ENCODE measurements at regions not wholly inside any gene's neighbourhood (a gene's known extent, or its start where the extent isn't known, plus 50 kb on each side); places are given as distances from the start of the nearest gene placed in this dataset.

DNA sequence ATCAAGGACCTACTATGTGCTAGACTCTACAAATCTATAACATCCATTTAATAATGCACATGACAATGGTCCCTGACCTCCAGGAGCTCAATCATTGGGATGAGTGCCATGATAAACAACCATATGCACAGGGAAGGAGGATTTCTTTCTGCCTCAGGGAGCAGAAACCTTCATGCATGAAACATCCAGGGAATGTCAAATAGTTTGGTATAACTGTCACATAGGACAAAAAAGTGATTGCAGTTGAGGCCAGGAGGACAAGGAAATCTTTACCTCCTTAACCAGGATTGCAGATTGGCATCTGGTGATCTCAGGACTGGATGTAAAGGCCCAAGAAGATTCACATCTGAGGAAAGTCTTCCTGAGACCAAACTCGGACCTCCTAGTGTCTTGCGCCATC lies 993.1 kb downstream of the KCNMA1 start:
- no peak overlapping the region for H3K27ac ChIP-seq (ENCODE audit: extremely low read depth, low read depth, low read length)
- WGBS (ENCODE audit: insufficient coverage, low coverage, missing lambda C conversion rate) = 0% methylated on average over 2 of the region's 2 CpGs
- FAIRE-seq = no peak
- H3K27me3 ChIP-seq (ENCODE audit: control insufficient read depth in 2 of 2, insufficient read depth in 2 of 2, low read length in 2 of 2) = no peaks in the 10 kb centered on the region
- no peaks in the 10 kb centered on the region for H4K20me1 ChIP-seq (replicated peaks; ENCODE audit: control insufficient read depth, insufficient read depth, low read length)
- H2AFZ ChIP-seq (ENCODE audit: low read depth, low read length) = no peak overlapping the region
- no peak overlapping the region for H3K9ac ChIP-seq (ENCODE audit: insufficient read depth in 1 of 2, low read depth in 2 of 2, low read length in 2 of 2)
- H3K9me3 ChIP-seq (replicated peaks; ENCODE audit: control insufficient read depth, insufficient read depth, low read depth, low read length) = no peaks in the 10 kb centered on the region; the same call in 1 of the 2 replicates
- H3K9me1 ChIP-seq (ENCODE audit: control insufficient read depth, insufficient read depth, low read length) = no peaks in the 10 kb centered on the region
- no peak for DNase-seq (ENCODE audit: extremely low read depth in 1 of 4, low spot score in 3 of 4)
- H3K36me3 ChIP-seq (ENCODE audit: control insufficient read depth, insufficient read depth, low read length) = no peaks in the 10 kb centered on the region
- no peak overlapping the region for H3K4me3 ChIP-seq
- in situ Hi-C loops (cut with MboI) = no loop called here
- H3K4me2 ChIP-seq (ENCODE audit: insufficient read depth, low read length) = no peak overlapping the region
- ChIA-PET CTCF (ENCODE audit: low intra/inter-chr PET ratio) (no interaction called here), POLR2A (no interaction called here)
- BruUV-seq (replicated peaks) = no TSS peak
- no peaks in the 10 kb centered on the region for H3K79me2 ChIP-seq (ENCODE audit: control insufficient read depth, insufficient read depth, low read length)
- H3K4me1 ChIP-seq (replicated peaks in 1 of 2; ENCODE audit: control insufficient read depth in 2 of 2, insufficient read depth in 2 of 2, low read length in 2 of 2) = no peaks in the 10 kb centered on the region
- TF ChIP-seq ZNF140 (CRISPR knock-in tag; IDR thresholded peaks at IDR 0.05) = no peak
- no peak for TF ChIP-seq ADNP (tag; IDR thresholded peaks at IDR 0.05)
- TF ChIP-seq ZNF354B (CRISPR knock-in tag; IDR thresholded peaks at IDR 0.05) = no peak
- TF ChIP-seq, protein P1, sequence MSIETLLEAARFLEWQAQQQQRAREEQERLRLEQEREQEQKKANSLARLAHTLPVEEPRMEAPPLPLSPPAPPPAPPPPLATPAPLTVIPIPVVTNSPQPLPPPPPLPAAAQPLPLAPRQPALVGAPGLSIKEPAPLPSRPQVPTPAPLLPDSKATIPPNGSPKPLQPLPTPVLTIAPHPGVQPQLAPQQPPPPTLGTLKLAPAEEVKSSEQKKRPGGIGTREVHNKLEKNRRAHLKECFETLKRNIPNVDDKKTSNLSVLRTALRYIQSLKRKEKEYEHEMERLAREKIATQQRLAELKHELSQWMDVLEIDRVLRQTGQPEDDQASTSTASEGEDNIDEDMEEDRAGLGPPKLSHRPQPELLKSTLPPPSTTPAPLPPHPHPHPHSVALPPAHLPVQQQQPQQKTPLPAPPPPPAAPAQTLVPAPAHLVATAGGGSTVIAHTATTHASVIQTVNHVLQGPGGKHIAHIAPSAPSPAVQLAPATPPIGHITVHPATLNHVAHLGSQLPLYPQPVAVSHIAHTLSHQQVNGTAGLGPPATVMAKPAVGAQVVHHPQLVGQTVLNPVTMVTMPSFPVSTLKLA (conservative IDR thresholded peaks at IDR 0.05) = no peak
- TF ChIP-seq, protein P2, sequence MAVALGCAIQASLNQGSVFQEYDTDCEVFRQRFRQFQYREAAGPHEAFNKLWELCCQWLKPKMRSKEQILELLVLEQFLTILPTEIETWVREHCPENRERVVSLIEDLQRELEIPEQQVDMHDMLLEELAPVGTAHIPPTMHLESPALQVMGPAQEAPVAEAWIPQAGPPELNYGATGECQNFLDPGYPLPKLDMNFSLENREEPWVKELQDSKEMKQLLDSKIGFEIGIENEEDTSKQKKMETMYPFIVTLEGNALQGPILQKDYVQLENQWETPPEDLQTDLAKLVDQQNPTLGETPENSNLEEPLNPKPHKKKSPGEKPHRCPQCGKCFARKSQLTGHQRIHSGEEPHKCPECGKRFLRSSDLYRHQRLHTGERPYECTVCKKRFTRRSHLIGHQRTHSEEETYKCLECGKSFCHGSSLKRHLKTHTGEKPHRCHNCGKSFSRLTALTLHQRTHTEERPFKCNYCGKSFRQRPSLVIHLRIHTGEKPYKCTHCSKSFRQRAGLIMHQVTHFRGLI (CRISPR knock-in tag; IDR thresholded peaks at IDR 0.05) = no peak
- TF ChIP-seq SETDB1 (IDR thresholded peaks at IDR 0.05; ENCODE audit: low read length) = no peak
- no peak for TF ChIP-seq SNRNP70 (optimal IDR thresholded peaks at IDR 0.05; ENCODE audit: low read depth, low read length)
- TF ChIP-seq NR4A1 (CRISPR knock-in tag; IDR thresholded peaks at IDR 0.05) = no peak
- no peak for TF ChIP-seq NR4A1 (tag; IDR thresholded peaks at IDR 0.05)
- TF ChIP-seq, protein P3, sequence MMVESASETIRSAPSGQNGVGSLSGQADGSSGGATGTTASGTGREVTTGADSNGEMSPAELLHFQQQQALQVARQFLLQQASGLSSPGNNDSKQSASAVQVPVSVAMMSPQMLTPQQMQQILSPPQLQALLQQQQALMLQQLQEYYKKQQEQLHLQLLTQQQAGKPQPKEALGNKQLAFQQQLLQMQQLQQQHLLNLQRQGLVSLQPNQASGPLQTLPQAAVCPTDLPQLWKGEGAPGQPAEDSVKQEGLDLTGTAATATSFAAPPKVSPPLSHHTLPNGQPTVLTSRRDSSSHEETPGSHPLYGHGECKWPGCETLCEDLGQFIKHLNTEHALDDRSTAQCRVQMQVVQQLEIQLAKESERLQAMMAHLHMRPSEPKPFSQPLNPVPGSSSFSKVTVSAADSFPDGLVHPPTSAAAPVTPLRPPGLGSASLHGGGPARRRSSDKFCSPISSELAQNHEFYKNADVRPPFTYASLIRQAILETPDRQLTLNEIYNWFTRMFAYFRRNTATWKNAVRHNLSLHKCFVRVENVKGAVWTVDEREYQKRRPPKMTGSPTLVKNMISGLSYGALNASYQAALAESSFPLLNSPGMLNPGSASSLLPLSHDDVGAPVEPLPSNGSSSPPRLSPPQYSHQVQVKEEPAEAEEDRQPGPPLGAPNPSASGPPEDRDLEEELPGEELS (CRISPR knock-in tag; IDR thresholded peaks at IDR 0.05; ENCODE audit: borderline replicate concordance) = no peak
- intact Hi-C loops (cut with micrococcal nuclease) = no loop called here
- ATAC-seq = no peak

All from K562 (cell line).